Stimulated activated CD8-positive, alpha-beta memory T cell treated with anti-CD3 and anti-CD28 coated beads, Interleukin-12 subunit alpha, Interleukin-12 subunit beta, amount 100 ng/mL, for 1 hour (primary cell): ENCODE measurements at regions not wholly inside any gene's neighbourhood (a gene's known extent, or its start where the extent isn't known, plus 50 kb on each side); places are given as distances from the start of the nearest gene placed in this dataset.

Source experiments
- DNase-seq: peaks from one replicate; pipeline ENCODE4 v3.0.0-alpha.2; 2020; ENCODE audit warnings: low read depth

DNA sequence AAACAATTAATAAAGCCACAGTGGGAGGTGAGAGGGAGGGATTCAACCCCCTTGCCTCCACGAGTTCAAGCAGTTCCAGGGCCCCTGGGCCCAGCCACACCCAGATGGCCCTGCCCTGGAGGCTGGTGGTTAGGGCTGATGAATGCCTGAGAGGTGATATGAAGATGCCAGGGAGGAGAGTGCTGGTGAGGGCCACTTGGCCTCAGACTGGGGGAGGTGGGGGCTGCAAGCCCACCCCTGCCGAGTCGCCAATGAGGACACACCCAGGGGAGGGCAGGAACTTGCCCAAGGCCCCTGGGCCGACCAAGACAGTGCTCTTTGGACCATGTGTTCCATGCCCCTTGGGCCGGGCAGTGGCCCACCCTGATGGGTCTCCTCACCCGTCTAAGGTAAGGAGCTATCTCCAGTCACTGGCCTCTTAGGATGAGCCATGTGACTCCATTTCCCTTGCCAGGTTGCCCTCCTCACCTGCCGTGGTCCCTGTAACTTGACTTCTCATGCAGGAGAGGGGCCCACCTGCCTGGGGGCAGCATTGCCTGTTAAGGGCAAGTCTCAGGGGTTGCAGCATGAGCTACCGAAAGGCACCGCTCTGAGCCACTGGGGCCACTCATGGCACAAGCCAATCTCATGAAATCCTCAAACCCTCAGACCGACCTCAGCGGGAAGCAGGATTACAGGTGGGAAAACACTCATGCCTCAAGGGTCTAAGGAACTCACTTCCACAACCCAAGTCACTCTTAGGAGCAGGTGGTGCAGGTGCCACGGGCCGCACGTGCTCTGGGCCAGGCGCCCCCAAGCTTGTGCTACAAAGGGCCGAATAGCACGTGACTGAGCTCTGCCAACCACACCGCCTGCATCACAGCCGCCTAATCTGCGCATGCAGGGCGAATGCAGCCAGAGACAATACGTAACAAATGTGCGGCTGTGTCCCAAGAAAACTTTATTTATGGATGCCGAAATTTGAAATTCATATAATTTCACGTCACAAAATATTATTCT is 147.4 kb upstream of the MLN start:
- DNase-seq = no peak

DNA sequence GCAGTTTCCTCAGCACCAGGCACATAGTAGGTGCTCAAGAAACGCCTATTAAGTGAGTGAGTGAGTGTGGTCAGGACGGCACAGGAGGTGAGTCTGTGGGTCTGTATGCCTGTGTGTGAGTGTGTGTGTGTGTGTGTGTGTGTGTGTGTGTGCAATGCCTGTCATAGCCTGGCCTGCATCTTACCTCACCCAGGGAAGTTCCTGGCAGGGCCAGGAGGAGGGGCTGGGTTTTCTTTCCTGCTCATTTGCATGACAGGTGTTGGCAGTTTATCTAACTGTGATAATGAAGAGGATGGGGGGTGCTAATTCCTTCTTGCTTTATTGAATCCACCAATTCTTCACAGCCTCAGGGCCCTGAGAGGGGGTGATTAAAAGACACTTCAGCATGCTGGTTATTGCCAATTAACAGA is 146.7 kb upstream of the MLN start:
- no peak for DNase-seq

DNA sequence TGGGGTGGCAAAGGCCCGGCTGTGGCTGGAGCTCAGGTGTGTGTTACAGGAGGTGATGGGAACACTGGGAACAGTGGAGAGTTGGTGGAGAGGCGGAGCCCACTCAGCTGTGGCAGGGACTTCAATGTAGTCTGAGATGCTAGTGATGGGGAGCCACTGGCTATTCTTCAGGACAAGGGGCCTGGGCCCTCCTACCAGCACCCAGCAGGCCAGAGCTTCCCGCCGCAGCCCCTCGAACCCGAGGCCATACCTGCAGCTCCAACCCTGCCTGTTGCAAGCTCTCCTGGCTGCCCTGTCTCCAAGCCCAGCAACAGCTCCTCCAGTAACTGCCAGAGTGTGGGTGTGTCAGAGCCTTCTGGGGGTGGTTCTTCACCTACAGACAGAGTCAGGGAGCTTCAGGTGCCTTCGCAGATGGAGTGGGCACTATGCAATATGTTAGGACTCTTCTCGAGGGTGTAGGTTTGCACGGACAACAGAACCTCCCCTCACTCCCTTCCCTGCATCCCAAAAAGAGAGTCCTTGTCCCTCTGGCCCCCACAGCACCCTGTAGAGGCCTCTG is 146.2 kb upstream of the MLN start:
- no peak for DNase-seq

DNA sequence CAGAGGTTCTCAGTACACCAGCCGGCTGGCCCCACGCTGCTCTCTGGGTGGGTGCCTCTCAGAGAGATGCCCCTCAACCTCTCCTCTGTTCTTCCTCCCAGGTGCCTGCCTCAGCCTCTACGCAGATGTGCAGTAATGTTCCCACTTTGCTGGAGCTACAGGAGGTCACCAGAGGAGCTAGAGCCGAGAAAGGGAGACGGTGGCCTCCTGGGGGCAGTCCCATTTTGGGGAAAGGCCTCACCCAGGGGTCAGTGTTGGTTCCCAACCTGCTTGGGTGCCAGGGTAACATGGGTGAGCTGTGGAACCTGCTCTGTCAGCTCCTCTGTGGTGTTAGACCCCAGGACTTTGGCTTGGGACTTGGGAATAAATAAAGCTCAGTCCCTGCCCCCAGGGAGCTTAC is 145.3 kb upstream of the MLN start:
- no peak for DNase-seq

DNA sequence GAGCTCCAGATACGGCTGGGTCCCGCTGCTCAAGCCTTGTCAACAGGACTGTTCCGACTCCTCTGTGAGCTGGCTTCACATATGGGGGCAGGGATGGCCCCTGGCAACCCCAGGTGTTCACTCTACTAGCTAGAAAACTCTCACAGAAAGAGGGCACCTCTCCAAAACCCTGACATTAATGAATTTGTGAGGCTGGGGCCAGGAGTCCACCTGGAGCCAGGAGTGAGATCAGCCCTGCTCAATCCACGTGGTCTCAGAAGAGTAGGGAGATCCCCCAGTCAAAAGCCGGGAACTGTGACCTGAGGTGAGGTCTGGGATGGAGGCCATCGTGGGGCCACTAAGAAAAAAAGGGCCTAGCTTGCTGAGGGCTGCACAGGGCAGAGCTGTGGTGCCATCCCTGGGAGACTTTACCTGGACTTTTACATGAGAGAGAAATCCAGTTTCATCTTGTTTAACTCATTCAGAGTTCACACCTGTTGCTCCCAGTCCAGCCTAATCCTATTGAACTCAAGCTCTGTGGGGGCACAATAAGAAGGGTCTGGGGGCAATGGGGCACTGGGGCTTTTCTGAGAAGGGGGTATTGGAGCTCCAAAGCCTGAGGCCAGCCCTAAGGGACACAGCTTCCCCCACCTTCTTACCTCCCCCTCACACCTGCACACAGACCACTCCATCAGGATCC is 144.3 kb upstream of the MLN start:
- no peak for DNase-seq

DNA sequence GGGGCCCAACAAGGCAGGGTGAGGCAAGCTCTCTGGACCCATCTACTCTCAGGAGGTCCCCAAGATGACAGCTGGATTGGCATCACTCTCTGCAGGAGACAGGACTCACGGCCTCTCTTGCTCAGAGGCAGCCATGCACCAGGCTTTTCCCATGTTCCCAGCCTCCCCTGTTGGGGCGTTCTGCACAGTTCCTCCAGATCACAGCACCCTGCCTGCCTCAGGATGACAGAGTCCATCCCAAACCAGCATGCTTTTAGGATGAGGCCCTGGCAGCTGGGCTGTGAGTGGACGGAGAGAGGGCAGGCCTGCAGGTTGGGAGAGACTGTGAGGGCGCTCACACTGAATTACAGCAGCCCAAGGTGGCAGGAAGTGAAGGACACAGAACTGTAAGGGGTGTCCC is 143.2 kb upstream of the MLN start:
- no peak for DNase-seq

DNA sequence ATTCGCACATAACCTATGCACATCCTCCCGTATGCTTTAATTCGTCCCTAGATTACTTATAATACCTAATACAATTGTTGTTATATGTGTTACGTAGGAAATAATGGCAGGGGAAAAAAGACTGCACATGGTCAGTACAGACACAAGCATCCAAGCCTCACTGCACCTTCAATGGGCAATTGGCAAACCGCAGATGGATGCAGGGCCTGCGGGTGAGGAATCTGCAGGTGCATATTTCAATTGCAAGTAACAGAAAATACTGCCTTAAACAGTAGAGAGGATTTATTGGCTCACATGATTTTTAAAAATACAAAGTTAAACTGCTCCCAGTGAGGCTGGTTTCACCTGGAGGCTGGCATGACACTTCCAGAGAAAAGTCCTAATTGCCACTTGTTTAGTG is 142.1 kb upstream of the MLN start:
- DNase-seq = no peak

DNA sequence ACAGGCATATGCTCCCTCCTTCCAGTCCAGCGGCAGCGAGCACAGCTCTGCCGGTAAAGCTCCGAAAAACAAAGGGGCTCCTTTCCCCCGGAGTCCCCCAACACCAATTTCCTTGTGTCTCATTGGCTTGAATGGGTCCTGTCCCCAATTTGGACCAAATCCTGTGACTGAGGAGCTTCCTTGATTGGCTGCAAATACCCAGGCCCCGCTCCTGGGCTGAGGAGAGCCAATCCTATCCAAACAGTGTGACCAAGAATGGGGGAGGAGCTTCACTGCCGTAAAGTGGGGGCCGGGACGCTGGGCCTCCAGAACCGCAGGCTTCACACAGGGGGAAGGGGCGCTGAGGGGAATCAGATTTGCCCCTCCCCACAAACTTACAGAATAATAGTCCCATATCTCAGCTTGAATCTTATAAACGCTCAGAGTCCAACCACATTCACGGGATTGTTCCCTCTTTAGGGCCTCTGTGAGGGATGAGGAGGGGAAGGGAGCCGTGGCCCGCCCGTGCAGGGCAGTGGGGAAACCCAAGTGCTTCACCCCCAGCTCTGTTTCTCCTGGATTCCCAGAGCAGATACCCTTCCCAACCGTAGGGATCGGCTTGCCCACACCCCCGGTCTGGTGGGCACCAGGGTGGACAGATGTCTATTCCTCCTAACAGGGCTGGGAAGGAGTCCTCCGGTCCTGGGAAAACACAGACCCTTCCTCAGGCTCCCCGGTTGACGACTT is 141.0 kb upstream of the MLN start:
- no peak for DNase-seq

DNA sequence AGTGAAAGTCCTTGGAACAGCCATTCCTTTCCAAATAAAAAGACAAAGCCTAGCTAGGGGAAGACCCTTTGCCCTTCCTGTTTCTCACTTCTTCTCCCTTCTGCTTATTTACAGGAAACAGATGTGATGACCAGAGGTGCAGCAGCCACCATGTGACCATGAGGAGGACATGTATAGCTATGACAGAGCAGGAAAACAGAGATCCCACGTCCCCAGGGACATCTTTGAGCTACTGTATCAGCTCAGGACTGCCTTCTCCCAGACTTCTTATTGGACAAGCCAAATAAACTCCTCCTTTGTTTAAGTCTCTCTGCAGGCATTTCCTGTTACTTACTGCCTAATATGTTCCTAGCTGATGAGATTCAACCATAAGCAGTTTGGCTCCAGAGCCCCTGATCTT is 133.1 kb upstream of the MLN start:
- DNase-seq = no peak

DNA sequence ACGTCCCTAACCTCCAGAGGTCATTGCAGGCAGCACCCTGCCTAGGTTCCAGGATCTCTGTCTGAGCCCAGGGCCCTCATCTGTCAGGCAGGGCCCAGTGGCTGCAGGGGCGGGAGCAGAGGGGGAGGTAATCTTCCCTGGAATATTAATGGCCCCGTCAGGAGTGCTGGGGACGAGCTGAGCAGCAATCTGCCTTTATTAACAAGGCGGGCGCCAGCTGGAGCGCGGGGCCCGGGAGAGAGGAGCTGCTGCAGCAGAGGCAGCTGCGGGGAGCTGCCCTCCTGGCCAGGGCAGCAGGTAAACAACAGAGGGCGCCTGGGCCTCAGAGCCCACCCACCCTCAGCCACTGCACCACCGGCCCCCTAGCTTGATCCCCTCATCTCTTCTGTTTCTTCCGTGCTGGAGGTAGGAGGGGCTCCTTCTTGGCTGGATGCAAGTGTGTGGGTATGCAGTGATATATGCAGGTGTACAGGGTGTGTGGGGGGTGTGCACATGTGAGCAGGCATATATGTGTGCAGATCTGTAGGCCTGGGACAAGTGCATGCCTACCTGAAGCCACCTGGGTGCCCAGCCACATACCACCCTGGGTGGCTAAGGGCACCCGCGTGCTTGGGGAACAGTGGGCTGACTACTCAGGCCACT is 131.8 kb upstream of the MLN start:
- DNase-seq = no peak

DNA sequence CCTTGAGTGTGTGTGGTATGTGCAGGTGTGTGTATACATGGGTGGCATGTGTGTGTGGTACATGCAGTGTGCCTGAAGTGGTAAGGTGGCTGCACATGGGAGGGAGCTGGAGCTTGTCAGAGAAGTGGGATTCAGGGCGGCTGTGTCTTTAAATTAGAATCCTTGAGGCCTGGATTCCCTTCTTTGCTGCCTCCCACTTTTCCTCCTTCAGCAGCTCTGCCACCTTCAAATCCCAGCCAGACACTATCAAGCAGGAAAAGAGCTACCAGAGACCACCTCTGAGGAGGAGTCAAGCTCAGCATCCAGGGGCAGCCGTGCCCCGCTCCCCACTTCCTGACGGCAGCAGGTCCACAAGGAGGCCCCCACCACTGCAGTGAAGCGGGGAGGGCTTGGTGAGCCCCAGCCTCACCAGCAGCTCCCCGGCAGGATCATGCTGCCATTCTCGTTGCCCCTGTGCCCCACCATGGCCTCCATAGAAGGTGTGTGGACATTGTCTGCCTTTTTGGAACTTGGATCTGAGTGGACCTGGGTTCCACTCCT is 131.0 kb upstream of the MLN start:
- DNase-seq = no peak

DNA sequence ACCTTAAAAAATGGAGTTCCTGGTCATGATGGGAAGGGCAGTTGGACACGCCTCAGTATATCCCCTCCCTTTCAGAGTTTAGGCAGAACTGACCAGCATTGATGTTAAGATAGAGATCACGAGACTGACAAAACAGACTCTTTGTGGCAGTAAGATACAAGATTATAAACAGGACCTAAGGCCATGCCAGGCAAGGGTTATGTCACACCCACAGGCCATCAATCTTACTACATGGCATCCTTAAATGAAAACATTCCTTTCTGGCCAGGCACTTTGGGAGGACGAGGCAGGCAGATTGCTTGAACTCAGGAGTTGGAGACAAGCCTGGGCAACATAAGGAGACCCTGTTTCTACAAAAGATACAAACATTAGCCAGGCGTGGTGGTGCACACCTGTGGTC is 129.3 kb upstream of the MLN start:
- no peak for DNase-seq

DNA sequence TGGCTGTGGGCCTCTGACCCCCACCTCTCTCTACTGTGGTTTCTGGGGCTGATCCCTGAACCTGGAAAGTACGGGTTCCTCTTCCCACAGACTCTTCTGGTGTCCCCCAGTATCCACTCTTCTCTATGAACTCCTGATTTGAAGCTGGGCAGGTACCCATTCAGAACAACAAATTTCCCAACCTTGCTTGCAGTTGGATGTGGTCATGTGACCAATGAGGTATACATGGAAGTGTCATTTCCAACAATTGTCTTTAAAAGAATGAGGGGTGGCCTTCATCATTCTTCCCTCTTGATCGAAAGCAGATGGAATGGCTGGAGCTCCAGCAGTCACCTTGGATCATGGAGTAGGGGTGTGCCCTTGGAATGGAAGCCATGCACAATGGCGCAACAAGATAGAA is 128.0 kb upstream of the MLN start:
- no peak for DNase-seq

DNA sequence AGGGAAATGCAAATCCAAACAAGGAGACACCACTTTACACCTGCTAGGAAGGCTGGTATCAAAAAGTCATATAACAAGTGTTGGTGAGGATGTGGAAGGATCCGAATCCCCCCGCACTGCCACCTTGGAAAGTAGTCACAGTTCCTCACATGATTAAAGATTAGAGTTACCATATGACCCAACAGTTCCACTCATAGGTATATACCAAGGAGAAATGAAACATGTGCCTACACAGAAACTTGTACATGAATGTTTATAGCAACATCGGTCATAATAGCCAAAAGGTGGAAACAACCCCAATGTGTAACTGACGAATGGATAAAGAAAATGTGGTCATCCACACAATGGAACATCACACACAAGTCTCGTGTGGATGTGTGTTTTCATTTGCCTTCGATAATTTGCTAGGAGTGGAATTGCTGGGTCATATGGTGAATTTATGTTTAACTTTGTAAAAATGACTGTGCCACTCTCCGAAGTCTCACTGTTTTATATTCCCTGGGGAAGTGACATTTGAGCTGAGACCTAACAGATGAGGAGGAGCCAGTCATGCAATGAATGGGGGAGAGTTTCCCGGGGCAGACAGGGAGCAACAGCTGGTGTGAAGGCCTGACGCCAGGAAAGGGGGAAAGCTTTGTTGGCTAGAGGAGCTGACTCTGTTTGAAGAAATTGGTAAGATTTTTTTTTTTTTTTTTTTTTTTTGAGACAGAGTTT is 125.9 kb upstream of the MLN start:
- DNase-seq = no peak

DNA sequence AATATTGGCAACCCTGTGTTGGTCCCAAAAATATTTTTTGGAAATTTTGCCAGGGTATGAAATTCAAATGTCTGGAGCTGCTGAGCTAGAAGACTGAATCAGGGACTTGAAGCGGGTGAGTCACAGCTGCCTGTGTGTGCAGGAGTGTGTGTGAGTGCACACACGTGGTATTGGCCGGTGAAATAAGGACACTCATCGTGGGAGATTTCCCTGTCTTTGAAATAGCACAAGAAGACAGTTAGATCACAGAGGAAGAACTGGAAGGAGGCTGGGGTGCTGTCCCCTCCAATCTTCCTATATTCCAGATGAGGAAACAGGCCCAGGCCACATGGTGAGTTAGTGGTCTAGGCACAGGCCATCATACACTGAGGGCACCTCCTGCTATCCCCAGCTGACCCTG is 123.8 kb upstream of the MLN start:
- no peak for DNase-seq

DNA sequence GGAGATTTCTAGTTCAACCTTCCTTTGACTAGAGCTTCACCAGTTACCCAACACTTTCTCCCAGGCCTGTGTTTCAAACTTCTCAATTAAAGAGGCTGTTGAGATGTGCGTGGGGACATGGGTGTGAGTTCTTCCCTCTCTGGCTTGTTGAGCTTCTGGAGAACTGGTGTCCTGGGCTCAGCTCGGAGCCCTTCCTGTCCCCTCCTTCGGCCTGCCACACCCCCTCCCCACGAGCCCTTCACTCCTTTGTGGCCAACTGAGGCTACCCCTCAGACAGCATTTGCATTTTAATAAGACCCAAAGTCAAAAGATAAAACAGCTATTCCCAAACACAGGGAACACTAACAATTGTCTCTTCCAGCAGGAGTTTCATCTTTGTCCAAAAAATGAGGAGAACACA is 123.3 kb upstream of the MLN start:
- DNase-seq = no peak

DNA sequence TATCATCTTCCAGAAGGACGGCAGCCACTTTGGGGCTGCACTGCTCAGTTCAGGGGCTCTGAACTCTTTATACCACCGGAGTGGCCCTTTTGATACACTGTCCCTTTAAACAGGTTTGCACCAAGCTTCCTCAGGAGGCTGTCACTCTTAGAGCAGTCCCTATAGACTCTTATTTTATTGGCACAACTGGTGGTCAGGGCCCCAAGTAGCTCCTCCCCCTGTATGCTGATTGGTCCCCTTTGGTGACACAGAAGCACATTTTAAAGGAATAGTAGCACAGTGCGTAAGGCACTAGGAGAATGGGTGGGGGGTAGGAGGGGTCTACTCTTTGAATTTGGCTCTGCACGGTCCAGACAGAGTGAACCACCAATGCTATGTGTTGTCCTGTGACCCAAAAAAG is 122.6 kb upstream of the MLN start:
- DNase-seq = no peak

DNA sequence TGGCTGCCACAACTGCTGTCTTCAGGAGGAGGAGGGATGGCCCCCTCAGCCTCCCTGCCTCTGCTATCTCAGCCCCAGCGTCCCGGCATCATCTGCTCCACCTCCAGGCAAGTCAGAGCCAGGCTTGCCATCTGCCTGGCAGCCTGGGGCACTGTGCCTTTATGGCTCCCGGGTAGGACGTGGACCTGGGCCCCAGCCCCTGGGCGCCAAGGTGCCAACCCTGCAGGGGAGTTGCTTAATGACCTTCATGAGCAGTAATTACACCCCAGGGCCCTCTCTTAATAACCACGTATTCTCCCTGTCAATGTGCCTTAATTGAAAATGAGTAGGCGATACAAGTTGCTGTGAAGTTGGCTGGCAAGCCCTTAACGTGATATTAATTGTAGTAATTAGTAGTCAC is 122.1 kb upstream of the MLN start:
- DNase-seq = no peak

DNA sequence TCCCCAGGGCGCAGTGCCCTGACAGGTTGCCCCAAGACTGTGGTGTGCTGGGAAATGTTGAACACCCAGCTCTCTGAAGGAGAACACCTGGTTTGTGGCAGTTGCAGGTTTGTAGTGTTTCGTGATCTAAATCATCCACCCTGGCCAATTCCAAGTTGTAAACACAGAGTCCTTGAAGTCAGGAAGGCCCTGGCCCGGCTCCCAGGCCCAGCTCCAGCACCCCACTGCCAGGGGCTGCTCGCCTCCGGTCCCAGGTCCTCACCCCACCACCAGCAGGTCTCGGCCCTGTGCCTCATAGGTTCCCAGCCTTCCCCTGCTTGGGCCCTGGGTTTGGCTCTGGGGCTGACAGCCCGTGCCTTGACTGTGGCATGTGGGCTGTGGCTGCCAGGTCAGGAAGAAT is 121.4 kb upstream of the MLN start:
- no peak for DNase-seq

DNA sequence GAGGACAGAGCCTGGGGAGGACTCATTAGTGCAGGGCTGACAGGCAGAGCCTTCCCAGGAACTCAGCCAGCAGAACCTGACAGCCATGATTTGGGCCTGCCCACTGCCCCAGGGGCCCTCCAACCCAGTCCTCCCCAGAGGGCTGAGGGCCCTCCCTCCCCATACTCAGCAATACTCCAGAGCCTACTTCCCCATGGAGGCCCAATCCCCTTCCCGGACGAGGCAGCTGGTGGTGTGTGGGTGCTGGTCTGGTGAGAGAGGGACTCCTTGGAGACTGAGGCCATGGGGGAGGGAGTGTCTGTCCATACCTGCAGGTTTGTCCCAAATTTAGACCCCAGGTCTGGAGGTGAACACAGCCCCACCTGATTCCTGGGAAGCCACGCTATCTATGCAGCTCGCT is 120.9 kb upstream of the MLN start:
- no peak for DNase-seq

DNA sequence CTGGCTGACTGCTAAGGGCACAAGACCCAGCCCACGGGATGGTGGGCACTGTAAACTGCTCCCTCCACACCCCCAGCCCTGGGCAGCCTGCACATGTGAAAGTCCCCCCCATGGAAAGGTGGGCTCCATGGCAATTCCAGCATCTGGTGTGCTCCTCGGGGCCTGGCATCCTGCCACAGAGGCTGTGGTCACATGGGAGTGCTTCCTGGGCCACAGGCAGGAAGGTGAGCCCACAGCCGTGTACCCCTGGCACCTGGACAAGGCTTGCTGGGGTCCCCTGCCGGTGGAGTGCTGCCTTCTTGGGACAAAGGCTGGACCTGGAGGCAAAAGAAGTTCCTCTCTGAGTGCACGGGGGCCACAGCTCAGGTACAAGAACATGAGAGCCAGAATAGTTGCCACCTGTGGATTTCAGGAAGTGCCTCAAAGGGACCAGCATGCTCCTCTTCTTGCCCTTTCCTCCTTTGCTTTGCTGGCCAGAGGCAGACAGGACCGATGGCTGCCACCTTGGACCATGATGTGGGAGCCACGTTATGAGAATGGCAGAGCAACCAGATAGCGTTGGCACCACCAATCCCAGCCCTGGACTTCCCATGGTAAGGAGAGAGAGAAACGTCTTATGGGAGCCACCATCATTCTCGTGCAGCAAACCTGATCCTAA is 120.2 kb upstream of the MLN start:
- no peak for DNase-seq
